SW480 (cell line): ENCODE measurements at regions not wholly inside any gene's neighbourhood (a gene's known extent, or its start where the extent isn't known, plus 50 kb on each side); places are given as distances from the start of the nearest gene placed in this dataset.
A peak's percentile ranks its signal among the peaks of the same experiment; 100 is the strongest.

Source experiments
- DNase-seq: peaks from one replicate; pipeline ENCODE4 v3.0.0-alpha.2; 2016; ENCODE audit warnings: low spot score

DNA sequence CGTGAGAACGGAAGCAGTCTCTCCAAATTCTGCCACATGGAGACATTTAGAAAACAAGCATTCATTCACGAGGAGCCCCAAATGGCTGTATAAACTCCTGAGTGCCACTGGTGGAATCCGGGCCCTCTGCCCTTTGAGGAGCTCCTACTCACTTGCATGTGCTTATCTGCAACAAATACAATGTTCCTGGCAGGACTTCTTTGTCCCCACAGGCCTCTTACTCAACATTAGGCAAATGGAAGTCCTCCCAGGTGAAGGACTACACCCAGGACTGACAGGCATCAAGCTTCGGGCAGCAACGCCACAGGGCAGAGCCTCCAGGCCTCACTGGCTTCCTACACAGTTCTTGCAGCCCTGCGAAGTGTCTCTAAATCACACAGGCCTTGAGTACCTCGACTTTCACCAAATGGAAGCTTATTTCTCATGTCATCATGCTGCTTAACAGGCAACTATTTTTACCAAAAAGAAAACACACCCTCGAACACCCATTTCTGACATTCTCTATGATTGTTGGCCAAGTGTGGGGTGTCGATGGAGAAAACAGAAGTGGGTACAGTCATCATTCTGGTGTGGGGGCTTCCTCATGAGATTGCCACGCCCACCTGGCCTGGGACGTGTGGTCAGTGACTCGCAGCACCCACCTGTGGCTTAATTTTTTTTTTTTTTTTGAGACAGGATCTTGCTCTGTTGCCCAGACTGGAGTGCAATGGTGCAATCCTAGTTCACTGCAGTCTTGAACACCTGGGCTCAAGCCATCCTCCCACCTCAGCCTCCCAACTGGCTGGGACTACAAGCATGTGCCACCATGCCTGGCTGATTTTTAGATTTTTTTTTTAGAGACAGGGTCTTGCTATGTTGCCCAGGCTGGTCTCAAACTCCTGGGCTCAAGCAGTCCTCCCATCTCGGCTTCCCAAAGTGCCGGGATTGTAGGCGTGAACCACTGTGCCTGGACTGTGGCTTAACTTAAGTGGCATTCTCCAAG, 186.8 kb upstream of the GLI2 start:
- DNase-seq = no peak

- DNase-seq = no peak
Observed at GRCh38 chr2:120549841-120550240, 185.8 kb upstream of the GLI2 start.

DNA sequence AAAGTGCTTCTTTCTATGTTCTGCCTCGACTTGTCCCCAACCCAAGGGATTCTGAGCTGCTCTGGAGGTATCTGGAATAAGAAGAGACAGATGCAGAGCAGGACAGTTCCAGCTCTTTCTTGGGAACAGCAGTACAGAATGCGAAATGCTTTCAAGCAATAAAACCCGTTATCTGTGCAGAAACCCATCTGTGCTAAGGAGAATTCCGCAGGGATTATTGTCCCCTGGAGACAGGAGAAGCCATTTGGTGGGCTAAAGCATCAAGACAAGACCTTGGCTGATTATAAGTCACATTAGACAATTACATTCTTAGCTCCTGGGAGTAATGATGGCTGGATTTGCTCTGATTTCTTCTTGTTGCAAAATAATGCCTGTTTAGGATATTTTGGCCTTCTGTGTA, 185.4 kb upstream of the GLI2 start:
- DNase-seq = no peak

- DNase-seq = no peak
Observed at GRCh38 chr2:120550893-120551446, 184.7 kb upstream of the GLI2 start.

DNA sequence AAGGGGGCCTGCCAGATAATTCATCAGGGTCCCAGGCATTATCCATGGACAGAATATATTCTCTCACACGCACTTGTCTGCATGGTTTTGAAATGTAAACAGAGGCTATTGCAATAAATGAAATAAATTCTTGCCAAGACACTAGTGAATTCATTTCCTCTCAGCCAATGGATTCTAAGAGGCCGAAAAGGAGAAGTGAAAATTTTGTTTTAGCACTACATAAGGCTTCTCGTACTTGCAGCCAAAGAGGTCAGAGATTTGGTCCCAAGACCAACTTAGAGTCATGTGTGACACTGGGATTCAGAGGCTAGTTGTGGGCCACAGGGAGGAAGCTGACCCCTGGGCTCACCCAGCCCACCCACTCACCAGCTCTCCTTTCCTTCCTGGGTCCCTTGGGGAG, 184.1 kb upstream of the GLI2 start:
- no peak for DNase-seq

- no peak for DNase-seq
Observed at GRCh38 chr2:120552079-120552478, 183.6 kb upstream of the GLI2 start.

GRCh38 chr2:120552800-120553481, 182.7 kb upstream of the GLI2 start:
- DNase-seq = peak; percentile 90

DNA sequence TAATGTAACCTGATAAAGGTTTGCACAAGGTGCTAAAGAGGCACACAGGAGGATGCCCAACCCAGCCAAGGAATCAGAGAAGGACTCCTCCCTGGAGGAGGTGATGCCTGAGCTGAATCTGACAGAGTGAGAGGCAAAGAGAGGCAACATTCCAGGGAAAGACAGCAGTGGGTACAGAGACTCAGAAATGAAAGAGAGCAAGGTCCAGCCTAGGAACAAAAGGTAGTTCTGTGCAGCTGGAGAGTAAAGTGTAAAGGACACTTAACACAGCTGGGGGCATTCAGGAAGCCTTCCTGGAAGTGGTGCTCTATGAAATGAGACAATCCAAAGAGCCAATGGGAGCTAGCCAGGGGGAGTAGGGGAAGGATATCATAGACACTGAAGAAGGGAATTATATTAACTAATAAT, 181.0 kb upstream of the GLI2 start:
- DNase-seq = no peak

GRCh38 chr2:120555092-120555491, 180.6 kb upstream of the GLI2 start:
- no peak for DNase-seq

DNA sequence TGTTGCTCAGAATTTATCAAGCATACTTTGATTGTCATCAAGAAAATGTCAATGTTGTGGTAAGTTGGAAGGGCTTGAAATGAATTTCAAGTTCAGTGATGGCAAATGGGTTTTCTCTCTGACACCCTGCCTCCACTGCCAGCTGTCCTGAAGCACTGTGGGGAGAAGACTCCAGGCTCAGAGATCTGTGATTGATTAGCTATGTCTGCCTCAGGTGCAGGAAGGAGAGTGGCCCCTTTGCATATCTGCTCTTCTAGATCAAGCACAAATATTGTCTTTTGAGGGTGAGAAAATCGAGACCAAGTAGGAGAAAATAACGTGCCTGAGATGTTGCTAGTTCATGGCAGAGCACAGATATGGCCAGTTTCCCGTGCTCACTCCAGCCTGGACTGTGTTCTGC, 178.8 kb upstream of the GLI2 start:
- DNase-seq = no peak

- DNase-seq = no peak
Observed at GRCh38 chr2:120558847-120559246, 176.8 kb upstream of the GLI2 start.

- no peak for DNase-seq
Observed at GRCh38 chr2:120559401-120559800, 176.3 kb upstream of the GLI2 start.

GRCh38 chr2:120560330-120560729, 175.3 kb upstream of the GLI2 start:
- DNase-seq = no peak

DNA sequence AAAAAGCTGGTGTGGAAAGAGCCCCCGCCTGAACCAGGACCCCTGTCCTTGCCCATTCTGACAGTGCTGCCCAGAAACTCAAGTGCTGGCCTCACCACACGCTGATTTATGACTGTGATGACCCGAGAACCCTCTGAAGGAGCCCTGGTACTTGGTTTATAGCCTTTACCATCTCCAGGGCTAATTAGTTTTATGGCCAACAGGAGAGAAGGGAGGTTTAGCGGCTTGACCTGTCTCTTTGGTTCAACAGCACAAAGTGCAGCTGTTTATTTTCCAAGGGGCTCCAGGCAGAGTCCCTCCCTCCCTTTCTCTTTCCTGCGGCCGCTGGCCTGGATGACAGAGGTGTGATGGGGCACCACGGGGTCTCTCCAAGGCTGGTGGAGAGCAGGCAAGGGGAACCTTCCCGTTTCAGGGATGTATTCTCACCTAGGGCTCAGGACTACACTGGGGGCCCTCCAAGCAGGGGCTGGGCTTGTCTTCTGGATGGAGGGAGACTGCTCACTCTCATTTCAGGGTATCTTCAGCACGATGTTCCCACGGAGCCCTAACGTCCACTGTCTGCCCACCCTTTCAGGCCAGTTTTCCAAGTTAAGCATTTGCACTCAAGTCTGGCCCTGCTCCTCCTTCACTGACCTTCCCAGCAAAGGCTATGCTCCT, 174.2 kb upstream of the GLI2 start:
- DNase-seq = no peak

DNA sequence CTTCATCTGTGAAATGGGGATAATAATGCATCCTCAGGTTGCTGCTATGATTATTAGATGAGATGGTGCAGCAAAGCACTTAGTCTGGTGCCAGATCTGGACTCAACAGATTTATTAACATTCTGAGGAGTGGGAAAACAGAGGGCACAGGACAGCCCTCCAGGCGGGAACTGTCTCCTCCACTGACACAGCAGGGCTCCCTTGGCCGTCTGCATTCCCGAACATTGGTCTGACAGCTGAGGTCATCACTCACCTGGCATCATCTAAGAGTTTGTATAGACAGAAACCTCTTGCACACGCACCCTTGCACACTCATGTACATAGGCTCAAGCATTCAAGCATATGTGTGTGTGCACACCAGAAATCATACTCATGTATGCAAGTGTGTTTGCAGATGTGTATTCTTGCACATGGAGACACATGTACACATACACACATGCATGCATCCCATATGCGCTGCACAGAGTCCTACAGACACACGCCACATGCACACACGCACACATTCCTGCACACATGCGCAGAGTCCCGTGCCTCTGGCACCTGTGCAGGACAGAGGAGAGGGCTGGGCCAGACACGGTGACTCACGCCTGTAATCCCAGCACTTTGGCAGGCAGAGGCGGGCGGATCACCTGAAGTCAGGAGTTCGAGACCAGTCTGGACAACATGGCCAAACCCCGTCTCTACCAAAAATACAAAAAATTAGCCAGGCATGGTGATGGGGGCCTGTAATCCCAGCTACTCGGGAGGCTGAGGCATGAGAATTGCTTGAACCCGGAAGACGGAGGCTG, 173.3 kb upstream of the GLI2 start:
- DNase-seq = no peak

- no peak for DNase-seq
Observed at GRCh38 chr2:120563616-120564015, 172.1 kb upstream of the GLI2 start.

- DNase-seq = peak; percentile 42
Observed at GRCh38 chr2:120564213-120565094, 171.2 kb upstream of the GLI2 start.

DNA sequence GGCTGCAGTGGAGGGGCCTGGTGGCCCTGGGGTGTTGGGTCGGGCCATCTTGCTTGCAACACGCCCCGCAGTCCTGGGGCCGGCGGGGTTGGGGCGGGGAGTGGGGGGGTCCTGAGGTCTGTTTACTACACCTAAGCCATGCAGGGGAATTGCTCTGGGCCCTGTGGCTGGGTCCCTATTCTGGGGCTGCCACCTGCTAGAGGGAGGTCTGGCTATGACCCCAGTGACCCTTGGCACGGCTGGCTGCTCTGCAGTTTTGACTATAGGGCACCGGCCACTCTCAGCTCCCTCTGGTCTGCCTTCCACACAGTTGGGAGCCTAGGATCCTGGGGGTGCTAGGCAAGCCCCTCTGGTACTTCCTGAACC, 170.6 kb upstream of the GLI2 start:
- no peak for DNase-seq

DNA sequence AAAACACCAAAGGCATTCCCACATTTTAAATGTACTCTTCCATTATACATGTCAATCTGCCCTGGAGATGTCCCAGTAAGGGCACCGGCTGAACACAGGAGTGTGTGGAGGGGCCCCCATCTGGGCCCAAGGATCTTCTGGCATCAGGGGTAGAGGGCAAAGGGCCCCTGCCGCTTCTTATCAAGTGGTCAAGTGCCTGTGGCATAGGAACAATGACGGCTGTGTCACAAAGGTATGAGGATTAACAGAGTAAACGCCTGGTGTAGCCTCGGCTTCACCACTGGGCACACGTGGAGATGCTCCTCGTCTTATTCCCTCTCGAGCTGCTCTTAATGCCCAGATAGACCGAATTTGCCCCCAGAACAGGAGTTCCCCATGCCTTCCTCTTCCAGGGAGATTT, 169.7 kb upstream of the GLI2 start:
- no peak for DNase-seq

- DNase-seq = no peak
Observed at GRCh38 chr2:120566331-120567035, 169.2 kb upstream of the GLI2 start.
